Karpas-422 (cell line): ENCODE measurements at regions not wholly inside any gene's neighbourhood (a gene's known extent, or its start where the extent isn't known, plus 50 kb on each side); places are given as distances from the start of the nearest gene placed in this dataset.

ENCODE experiments used
- DNase-seq: peaks from one replicate; pipeline ENCODE4 v3.0.0-alpha.2; 2015
- H2AFZ ChIP-seq: fragments of 200-600 bp; sonication (generic); 2 replicates; pipeline ENCODE4 v1.6.1; 2014; ENCODE audit warnings: antibody characterized with exemption, low read length, mixed read lengths
- H3K27ac ChIP-seq: fragments of 200-600 bp; sonication (generic); 2 replicates; pipeline ENCODE4 v1.5.1; 2014; ENCODE audit warnings: mild to moderate bottlenecking, low read length, moderate library complexity
- H3K27me3 ChIP-seq: fragments of 200-600 bp; sonication (generic); 2 replicates; pipeline ENCODE4 v1.6.1; 2014; ENCODE audit warnings: low read length, mixed read lengths
- H3K36me3 ChIP-seq: fragments of 200-600 bp; sonication (generic); 2 replicates; pipeline ENCODE4 v1.6.1; 2014; ENCODE audit warnings: low read length, mixed read lengths; ENCODE audit not compliant: insufficient read depth
- H3K4me1 ChIP-seq: fragments of 200-600 bp; sonication (generic); 2 replicates; pipeline ENCODE4 v1.6.1; 2014; ENCODE audit warnings: mild to moderate bottlenecking, low read length, mixed read lengths
- H3K4me2 ChIP-seq: fragments of 200-600 bp; sonication (generic); 2 replicates; pipeline ENCODE4 v1.6.1; 2014; ENCODE audit warnings: low read length, low read depth, mild to moderate bottlenecking; ENCODE audit not compliant: poor library complexity, severe bottlenecking
- H3K4me3 ChIP-seq: fragments of 200-600 bp; sonication (generic); 2 replicates; pipeline ENCODE4 v1.5.1; 2014; ENCODE audit warnings: mild to moderate bottlenecking, antibody characterized with exemption, low read length, mixed read lengths
- H3K79me2 ChIP-seq: fragments of 200-600 bp; sonication (generic); 2 replicates; pipeline ENCODE4 v1.6.1; 2014; ENCODE audit warnings: mild to moderate bottlenecking, low read length, mixed read lengths
- H3K9ac ChIP-seq: fragments of 200-600 bp; sonication (generic); 2 replicates; pipeline ENCODE4 v1.6.0; 2014; ENCODE audit warnings: low read length
- H3K9me2 ChIP-seq: fragments of 200-600 bp; sonication (generic), shearing (Covaris generic); replicated peaks from 2 replicates; pipeline ENCODE4 v1.6.0; 2014; ENCODE audit warnings: mild to moderate bottlenecking, low read length, moderate library complexity; ENCODE audit not compliant: insufficient read depth
- H3K9me3 ChIP-seq: fragments of 300-700, 200-600 bp; sonication (generic); 2 replicates; pipeline ENCODE4 v1.6.1; 2014; ENCODE audit warnings: low read length, mixed read lengths
- H4K20me1 ChIP-seq: fragments of 200-600 bp; sonication (generic); 2 replicates; pipeline ENCODE4 v1.6.1; 2014; ENCODE audit warnings: mild to moderate bottlenecking, antibody characterized with exemption, low read length, low read depth; ENCODE audit not compliant: insufficient read depth

DNA sequence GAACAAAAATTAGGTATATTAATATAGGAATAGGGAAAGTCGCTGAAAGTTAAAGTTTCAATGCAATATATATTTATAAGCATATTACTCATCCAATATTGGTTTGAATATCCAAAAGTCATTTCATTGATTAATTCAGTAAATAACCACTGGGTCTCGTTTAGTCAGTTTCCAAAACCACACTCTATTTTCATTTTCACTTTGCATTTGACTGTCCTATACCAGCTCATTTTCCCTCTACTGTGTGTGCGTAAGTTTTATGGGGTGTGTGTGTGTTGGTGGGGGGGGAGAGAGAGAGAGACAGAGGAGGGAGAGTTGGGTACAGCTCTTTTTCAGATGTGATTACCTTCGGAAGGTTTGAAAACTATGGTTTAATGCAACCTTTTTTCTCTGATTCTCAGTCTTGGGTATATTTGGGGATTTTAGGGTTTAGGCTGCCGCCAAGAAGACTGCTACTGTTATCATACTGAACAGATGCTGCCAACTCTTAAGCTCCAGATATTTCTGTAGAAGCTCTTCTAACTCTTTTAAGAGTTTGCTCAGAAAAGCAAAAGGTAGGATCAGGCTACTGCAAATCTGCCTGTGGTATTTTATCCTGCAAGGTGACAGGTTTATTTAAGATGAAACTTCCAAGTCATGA lies 1427.4 kb downstream of the PCDH7 start:
- no peaks in the 10 kb centered on the region for H3K4me1 ChIP-seq
- no peak overlapping the region for H3K27ac ChIP-seq
- DNase-seq, result no peak
- H3K27me3 ChIP-seq, result no peaks in the 10 kb centered on the region
- no peaks in the 10 kb centered on the region for H4K20me1 ChIP-seq
- H3K9me3 ChIP-seq, result peaks cover 9% of the 10 kb centered on the region
- H2AFZ ChIP-seq, result no peak overlapping the region
- H3K9me2 ChIP-seq, result no peaks in the 10 kb centered on the region
- no peak overlapping the region for H3K4me2 ChIP-seq
- H3K36me3 ChIP-seq, result no peaks in the 10 kb centered on the region
- H3K9ac ChIP-seq, result no peak overlapping the region
- no peak overlapping the region for H3K4me3 ChIP-seq
- no peaks in the 10 kb centered on the region for H3K79me2 ChIP-seq

- no peaks in the 10 kb centered on the region for H3K9me2 ChIP-seq
- H2AFZ ChIP-seq, result no peak overlapping the region
- H3K36me3 ChIP-seq, result no peaks in the 10 kb centered on the region
Measured at GRCh38 chr4:32148111-32148666, 1428.0 kb downstream of the PCDH7 start.

GRCh38 chr4:32158961-32159360 lies 1438.8 kb downstream of the PCDH7 start:
- Histone ChIP-seq H3K4me3 (no peak overlapping the region), H3K9me3 (peaks cover 13% of the 10 kb centered on the region; the same call in 1 of the 2 replicates), H3K79me2 (no peaks in the 10 kb centered on the region), H3K4me2 (no peak overlapping the region), H3K4me1 (no peaks in the 10 kb centered on the region), H2AFZ (no peak overlapping the region), H3K36me3 (no peaks in the 10 kb centered on the region), H3K27me3 (no peaks in the 10 kb centered on the region), H4K20me1 (no peaks in the 10 kb centered on the region), H3K27ac (no peak overlapping the region), H3K9me2 (no peaks in the 10 kb centered on the region), H3K9ac (no peak overlapping the region)
- no peak for DNase-seq

More at GRCh38 chr4:32148111-32148666, 1428.0 kb downstream of the PCDH7 start:
- H3K79me2 ChIP-seq, result no peaks in the 10 kb centered on the region
- H3K4me3 ChIP-seq, result no peak overlapping the region
- peaks cover 9% of the 10 kb centered on the region for H3K9me3 ChIP-seq
- DNase-seq, result no peak
- H3K27me3 ChIP-seq, result no peaks in the 10 kb centered on the region
- no peaks in the 10 kb centered on the region for H4K20me1 ChIP-seq
- H3K4me1 ChIP-seq, result no peaks in the 10 kb centered on the region
- no peak overlapping the region for H3K27ac ChIP-seq
- no peak overlapping the region for H3K4me2 ChIP-seq
- no peak overlapping the region for H3K9ac ChIP-seq

GRCh38 chr4:32161392-32161791 lies 1441.2 kb downstream of the PCDH7 start:
- H3K4me1 ChIP-seq, result no peaks in the 10 kb centered on the region
- no peak overlapping the region for H3K4me3 ChIP-seq
- no peaks in the 10 kb centered on the region for H4K20me1 ChIP-seq

GRCh38 chr4:32163125-32163524 lies 1443.0 kb downstream of the PCDH7 start:
- H3K27me3 ChIP-seq, result no peaks in the 10 kb centered on the region
- H3K9me2 ChIP-seq, result no peaks in the 10 kb centered on the region
- no peaks in the 10 kb centered on the region for H4K20me1 ChIP-seq
- no peaks in the 10 kb centered on the region for H3K79me2 ChIP-seq
- no peak overlapping the region for H3K4me3 ChIP-seq
- H3K4me1 ChIP-seq, result no peaks in the 10 kb centered on the region
- H3K27ac ChIP-seq, result no peak overlapping the region
- no peak overlapping the region for H2AFZ ChIP-seq
- H3K9ac ChIP-seq, result no peak overlapping the region
- H3K9me3 ChIP-seq, result peaks cover 11% of the 10 kb centered on the region; the same call in 1 of the 2 replicates
- no peaks in the 10 kb centered on the region for H3K36me3 ChIP-seq
- H3K4me2 ChIP-seq, result no peak overlapping the region
- no peak for DNase-seq

More at GRCh38 chr4:32161392-32161791, 1441.2 kb downstream of the PCDH7 start:
- H3K9me3 ChIP-seq, result peaks cover 14% of the 10 kb centered on the region; the same call in 1 of the 2 replicates
- H3K79me2 ChIP-seq, result no peaks in the 10 kb centered on the region
- no peak overlapping the region for H3K27ac ChIP-seq
- no peaks in the 10 kb centered on the region for H3K9me2 ChIP-seq
- H3K27me3 ChIP-seq, result no peaks in the 10 kb centered on the region
- no peak for DNase-seq
- no peak overlapping the region for H3K4me2 ChIP-seq
- H3K36me3 ChIP-seq, result no peaks in the 10 kb centered on the region
- no peak overlapping the region for H2AFZ ChIP-seq
- H3K9ac ChIP-seq, result no peak overlapping the region

GRCh38 chr4:32169841-32170240 lies 1449.7 kb downstream of the PCDH7 start:
- Histone ChIP-seq H3K79me2 (no peaks in the 10 kb centered on the region), H3K27me3 (no peaks in the 10 kb centered on the region)

GRCh38 chr4:32172086-32172485 lies 1451.9 kb downstream of the PCDH7 start:
- Histone ChIP-seq H3K27me3 (no peaks in the 10 kb centered on the region), H3K79me2 (no peaks in the 10 kb centered on the region), H3K27ac (no peak overlapping the region), H2AFZ (no peak overlapping the region), H3K4me3 (no peak overlapping the region), H3K36me3 (no peaks in the 10 kb centered on the region), H4K20me1 (no peaks in the 10 kb centered on the region), H3K4me1 (no peaks in the 10 kb centered on the region), H3K9ac (no peak overlapping the region), H3K9me3 (peaks cover 11% of the 10 kb centered on the region), H3K9me2 (no peaks in the 10 kb centered on the region), H3K4me2 (no peak overlapping the region)
- no peak for DNase-seq

More at GRCh38 chr4:32169841-32170240, 1449.7 kb downstream of the PCDH7 start:
- no peak overlapping the region for H2AFZ ChIP-seq
- H3K4me1 ChIP-seq, result no peaks in the 10 kb centered on the region
- no peak for DNase-seq
- no peaks in the 10 kb centered on the region for H4K20me1 ChIP-seq
- no peaks in the 10 kb centered on the region for H3K9me2 ChIP-seq
- no peaks in the 10 kb centered on the region for H3K36me3 ChIP-seq
- no peak overlapping the region for H3K4me3 ChIP-seq
- H3K27ac ChIP-seq, result no peak overlapping the region
- no peak overlapping the region for H3K4me2 ChIP-seq
- peaks cover 8% of the 10 kb centered on the region for H3K9me3 ChIP-seq
- no peak overlapping the region for H3K9ac ChIP-seq

DNA sequence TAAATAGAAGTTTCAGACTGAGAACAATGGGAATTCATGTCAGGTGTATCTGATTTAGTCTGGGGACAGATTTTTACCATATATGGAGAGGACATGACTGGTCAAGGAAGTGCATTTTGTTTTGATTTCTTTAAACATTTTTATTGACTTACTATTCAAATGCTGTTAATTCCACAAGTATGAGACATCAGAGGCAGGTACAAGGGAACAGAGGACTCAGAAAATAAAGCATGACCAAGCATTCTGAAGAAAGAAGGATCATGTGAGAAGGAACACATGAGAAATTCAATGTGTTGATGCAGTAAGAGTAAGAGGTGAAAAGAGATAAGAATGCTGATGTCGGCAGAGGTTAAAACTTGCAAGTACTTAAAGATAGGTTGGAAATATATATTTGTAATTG lies 1452.6 kb downstream of the PCDH7 start:
- H3K9me2 ChIP-seq, result no peaks in the 10 kb centered on the region
- no peak overlapping the region for H3K27ac ChIP-seq
- peaks cover 16% of the 10 kb centered on the region for H3K9me3 ChIP-seq
- no peak overlapping the region for H3K4me3 ChIP-seq
- no peaks in the 10 kb centered on the region for H3K79me2 ChIP-seq
- H4K20me1 ChIP-seq, result no peaks in the 10 kb centered on the region
- DNase-seq, result no peak
- H3K4me2 ChIP-seq, result no peak overlapping the region
- H3K27me3 ChIP-seq, result no peaks in the 10 kb centered on the region
- no peak overlapping the region for H2AFZ ChIP-seq
- no peak overlapping the region for H3K9ac ChIP-seq
- no peaks in the 10 kb centered on the region for H3K4me1 ChIP-seq
- no peaks in the 10 kb centered on the region for H3K36me3 ChIP-seq
